NCI-H1694 (cell line): ENCODE measurements at regions not wholly inside any gene's neighbourhood (a gene's known extent, or its start where the extent isn't known, plus 50 kb on each side); places are given as distances from the start of the nearest gene placed in this dataset.

ENCODE experiments used
- DNase-seq: peaks from one replicate; lab custom pipeline; 2025; lab: John Stamatoyannopoulos, UW

GRCh38 chr2:106978647-106979046 lies 92.7 kb upstream of the ST6GAL2 start:
- DNase-seq = no peak

DNA sequence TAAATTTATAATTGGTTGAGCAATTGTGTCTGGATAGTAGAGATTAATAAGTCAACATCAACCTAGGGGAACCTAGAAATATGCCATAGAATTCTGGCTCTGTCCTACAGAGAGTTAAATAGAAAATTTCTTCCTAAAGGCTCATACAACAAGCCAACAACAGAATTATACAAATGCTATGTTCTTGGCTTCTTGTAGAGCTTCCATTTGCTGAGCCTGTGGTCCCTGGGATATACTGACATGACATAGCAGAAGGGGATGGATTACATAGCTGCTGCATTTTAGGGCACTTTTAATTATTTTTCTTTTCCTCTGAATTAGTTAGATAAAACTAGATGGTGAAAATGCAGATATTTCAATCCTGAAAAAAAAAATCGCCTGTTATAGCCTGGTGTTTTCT lies 95.5 kb upstream of the ST6GAL2 start:
- no peak for DNase-seq

GRCh38 chr2:106982350-106982749 lies 96.4 kb upstream of the ST6GAL2 start:
- no peak for DNase-seq

DNA sequence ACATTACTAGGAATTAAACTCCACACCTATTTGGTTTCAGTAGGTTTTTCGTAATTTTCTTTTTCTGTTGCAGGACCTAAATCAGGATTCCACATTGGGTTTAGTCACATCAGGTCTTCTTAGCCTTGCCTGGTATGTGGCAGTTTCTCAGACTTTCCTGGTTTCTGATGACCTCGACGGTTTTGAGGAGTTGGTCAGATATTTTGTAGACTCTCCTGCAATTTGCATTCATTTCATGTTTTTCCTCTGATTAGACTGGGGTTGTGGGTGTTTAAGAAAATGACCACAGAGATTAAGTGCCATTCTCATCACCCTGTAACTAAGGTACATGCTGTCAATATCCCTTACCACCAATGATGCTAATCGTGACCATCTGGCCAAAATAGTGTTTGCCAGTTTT lies 97.3 kb upstream of the ST6GAL2 start:
- no peak for DNase-seq

DNA sequence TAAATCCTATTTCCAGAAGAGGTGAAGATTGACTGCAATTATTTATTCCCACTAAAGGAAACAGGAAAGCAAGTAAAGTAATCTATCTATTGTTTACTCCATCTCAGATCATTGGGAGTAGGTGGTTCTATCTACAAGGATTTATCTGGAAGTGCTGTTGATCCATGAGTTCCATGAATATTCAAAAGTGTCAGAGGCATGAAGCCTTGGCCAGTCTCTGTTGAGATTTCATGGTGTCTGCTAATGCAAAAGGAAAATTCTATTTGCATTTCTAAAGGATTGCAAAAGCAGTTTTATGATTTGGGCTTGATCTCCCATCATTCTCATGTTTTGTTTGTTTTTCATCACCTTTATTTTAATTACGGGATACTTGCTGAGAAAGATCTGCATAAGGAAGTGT lies 102.4 kb upstream of the ST6GAL2 start:
- no peak for DNase-seq

GRCh38 chr2:106990297-106990696 lies 104.3 kb upstream of the ST6GAL2 start:
- peak; percentile 88 for DNase-seq

DNA sequence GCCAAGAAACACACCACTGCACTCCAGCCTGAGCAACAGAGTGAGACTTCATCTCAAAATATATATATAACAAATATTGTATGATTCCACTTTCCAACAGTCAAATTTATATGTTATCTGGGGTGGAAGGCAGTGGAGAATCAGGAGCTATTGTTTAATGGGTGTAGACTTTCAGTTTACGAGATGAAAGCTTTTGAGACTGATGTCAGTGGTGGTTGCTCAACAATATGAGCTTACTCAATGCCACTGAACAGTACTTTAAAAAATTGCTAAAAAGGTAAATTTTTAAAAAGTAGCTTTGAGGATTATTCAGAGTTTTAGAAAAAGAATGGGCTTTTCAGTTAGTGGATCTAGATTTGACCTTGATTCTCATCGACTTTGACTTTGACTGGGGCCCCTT lies 105.9 kb upstream of the ST6GAL2 start:
- DNase-seq = no peak

DNA sequence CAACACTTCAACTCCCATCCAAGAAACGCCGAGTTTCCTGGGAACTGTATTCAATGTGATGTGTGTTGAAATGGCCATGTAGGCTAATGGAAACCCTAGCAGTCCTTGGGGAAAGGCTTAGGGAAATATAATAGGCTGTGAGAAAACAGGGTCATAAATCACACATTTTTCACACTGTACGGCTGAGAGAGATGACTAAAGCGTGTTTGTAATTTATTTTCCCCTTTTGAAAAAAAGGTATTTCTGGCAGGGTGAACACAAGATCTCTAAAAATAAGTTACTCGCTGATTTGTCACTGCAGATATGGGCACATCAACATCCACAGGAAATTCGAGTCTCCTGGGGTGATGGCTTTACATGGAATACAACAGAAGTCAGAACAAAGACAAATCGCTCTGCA lies 109.6 kb upstream of the ST6GAL2 start:
- no peak for DNase-seq

- peak; percentile 36 for DNase-seq
These were observed 110.3 kb upstream of the ST6GAL2 start for GRCh38 chr2:106996171-106996769.

- no peak for DNase-seq
These were observed 111.2 kb upstream of the ST6GAL2 start for GRCh38 chr2:106997204-106997603.

DNA sequence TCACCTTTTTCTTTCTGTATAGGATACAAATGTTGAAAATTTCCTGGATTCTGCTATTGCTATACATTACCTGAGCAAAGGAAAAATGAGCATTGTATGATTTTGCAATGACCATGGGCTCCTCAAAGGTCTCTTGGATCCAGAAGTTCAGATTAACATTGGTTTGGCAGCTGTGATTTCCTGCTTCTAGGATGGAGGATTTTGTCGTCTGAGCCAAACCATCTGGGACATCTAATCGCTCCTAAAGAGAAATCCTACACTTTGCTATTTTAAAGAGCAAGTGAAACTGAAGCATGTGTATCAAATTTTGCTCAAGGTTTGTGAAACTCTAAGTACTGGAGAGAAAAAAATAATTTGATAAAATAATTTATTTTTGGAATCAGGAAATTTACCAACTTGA lies 115.1 kb upstream of the ST6GAL2 start:
- no peak for DNase-seq

- DNase-seq = no peak
These were observed 115.6 kb upstream of the ST6GAL2 start for GRCh38 chr2:107001551-107001950.

GRCh38 chr2:107001964-107002696 lies 116.2 kb upstream of the ST6GAL2 start:
- no peak for DNase-seq

DNA sequence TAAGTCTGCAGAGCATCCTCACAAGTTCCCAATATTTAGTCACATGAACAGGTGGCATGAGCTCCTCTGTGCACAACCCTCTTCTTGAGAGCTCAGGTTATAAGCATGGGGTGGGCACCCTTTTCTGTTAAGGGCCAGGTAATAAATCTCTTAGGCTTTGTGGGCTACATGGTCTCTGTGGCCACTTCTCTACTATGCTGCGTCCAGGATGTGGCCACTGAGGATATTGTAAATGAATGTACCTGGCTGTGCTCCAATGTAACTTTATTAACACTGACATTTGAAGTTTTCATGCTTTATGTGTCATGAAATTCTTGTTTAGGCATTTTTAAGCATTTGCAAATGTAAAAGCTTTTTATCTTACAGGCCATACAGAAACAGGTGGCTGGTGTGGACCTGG lies 116.8 kb upstream of the ST6GAL2 start:
- no peak for DNase-seq

GRCh38 chr2:107005853-107006252 lies 119.9 kb upstream of the ST6GAL2 start:
- DNase-seq = no peak

DNA sequence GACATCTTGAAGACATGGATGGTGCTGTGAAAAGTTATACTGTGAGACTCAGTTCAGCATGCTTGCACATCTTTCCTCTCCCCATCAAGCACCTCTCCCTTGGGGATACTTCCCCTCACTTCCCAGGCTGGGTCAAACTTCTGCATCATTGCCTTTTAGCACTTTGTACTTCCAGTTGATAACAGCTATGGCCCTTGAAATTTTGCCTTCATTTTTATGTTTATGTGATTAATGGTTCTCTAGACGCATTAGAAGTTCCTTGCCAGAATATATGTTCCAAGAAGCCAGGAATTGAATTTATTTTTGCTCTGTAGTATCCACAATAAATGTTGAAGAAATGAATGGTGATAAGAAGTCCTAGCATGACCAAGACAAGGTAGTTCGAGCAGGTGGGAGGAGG lies 120.9 kb upstream of the ST6GAL2 start:
- no peak for DNase-seq

DNA sequence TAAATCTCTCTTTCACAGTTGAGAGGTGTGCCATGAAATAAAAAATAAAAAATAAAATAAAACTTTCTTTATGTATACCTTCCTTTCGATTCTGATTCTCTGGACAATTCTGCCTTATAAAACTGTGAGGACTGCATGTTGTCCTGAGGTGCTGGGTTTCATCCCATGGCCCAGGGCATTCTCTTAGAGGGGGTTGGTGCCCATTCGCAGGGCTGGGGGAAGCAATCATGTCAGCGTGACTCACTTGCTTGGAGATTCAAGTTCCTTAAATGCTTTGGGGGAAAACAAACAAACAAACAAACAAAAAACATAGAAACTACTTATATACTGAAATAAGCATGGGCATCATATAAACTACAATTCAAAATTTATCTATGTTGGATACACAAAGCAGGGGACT lies 122.0 kb upstream of the ST6GAL2 start:
- no peak for DNase-seq

- DNase-seq = no peak
These were observed 122.9 kb upstream of the ST6GAL2 start for GRCh38 chr2:107008843-107009242.

DNA sequence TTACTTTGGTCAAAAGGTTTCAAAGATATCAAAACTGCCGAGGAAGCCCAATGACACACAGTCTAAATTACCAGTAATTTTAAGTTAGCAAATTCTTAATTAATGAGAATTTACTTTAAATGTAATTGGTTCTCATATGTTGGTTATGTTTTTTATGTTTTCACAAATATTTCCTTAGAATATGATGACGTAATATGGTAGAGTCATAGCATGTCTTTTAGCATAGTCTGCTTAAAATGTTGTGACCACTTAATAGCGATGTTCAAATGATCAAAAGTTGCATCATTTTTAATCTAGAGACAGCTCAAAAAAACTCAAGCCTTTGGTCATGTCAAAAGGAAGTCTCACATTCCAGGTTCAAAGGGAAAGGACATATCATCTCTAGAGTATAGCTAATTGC lies 123.3 kb upstream of the ST6GAL2 start:
- DNase-seq = no peak

DNA sequence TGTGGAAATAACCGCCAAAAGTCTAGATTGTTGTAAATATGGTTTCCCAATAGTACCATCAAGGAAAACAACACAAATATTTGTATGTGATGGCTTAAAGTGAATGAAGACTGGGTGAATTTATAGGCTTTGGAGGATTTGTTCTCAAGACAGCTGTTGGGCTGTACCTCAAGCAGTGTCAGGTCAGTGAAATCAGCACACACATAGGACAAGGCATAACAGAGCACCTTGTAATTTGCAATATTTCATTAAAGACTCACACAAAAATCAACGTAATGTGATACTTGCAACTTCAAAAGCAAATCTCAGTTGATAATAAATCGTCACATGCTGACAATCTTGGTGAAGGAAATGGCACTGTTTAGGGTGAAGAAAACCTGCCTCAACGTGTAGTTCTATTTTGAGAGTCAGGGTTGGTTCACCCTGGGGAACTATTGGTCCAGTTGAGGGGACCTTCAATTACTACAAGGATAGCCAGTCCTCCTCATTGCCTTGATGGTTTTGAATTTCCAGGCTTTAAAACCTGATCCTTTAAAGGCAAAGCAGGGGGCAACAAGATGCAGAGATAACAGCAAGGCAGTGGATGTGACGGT lies 126.8 kb upstream of the ST6GAL2 start:
- DNase-seq = no peak

DNA sequence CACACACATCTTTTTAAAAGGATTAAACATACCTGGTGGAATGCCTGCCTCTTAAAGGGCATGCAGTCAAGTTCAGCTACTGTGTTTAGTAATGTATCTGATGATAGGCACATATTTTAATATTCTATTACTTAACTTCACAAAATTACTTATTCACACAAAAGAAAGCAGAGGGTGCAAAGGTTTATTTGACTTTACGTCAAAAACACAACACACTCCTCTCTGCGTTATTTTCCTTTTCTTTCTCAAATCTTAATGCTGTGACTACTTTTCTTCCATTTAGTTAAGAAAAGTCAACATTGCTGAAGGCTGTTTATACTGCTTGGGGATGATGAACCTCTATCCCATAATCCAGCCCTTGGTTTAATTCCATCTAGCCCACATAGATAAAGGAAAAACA lies 127.9 kb upstream of the ST6GAL2 start:
- no peak for DNase-seq

GRCh38 chr2:107018366-107018765 lies 132.4 kb upstream of the ST6GAL2 start:
- DNase-seq = no peak

- no peak for DNase-seq
These were observed 134.4 kb upstream of the ST6GAL2 start for GRCh38 chr2:107020392-107020791.

DNA sequence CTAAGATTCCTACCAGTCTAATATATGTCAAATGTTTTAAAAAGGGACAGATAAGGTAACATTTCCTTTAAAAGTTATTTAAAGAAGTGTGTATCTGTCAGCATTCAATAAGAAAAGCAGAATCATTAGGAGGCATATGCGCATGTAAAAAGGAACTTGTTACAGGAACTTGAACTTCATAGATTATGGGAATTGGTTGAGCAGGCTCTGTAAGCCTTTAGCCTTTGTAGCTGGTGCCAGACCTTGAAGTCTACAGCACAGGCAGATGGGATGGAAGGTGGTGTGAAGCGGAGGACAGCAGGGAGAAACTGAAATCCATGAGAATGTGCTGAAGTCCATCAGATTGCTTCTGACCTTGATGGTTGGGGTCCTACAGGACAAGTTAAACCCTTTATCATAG lies 138.3 kb upstream of the ST6GAL2 start:
- DNase-seq = no peak
